Testis (tissue), 2 donors: ENCODE measurements at regions not wholly inside any gene's neighbourhood (a gene's known extent, or its start where the extent isn't known, plus 50 kb on each side); places are given as distances from the start of the nearest gene placed in this dataset.

Source experiments
- DNase-seq: peaks from one replicate; pipeline ENCODE4 v3.0.0-alpha.2; 2019
- H3K27ac ChIP-seq, 2 donors: fragments of 200-600 bp; sonication (generic); one replicate each; pipeline ENCODE4 v1.5.1; 2019
- H3K27me3 ChIP-seq: fragments of 200-600 bp; sonication (generic); one replicate; pipeline ENCODE4 v1.5.1; 2019
- H3K36me3 ChIP-seq: fragments of 200-600 bp; sonication (generic); one replicate; pipeline ENCODE4 v1.5.1; 2017; ENCODE audit warnings: low read depth; ENCODE audit errors: missing control alignments
- H3K4me1 ChIP-seq: fragments of 200-600 bp; sonication (generic); one replicate; pipeline ENCODE4 v1.5.1; 2019
- H3K4me3 ChIP-seq, 2 donors: fragments of 200-600 bp; sonication (generic); one replicate each; pipeline ENCODE4 v1.5.1; 2017 to 2019
- H3K9me3 ChIP-seq: fragments of 200-600 bp; sonication (generic); one replicate; pipeline ENCODE4 v1.5.1; 2017
- CTCF ChIP-seq, 3 experiments: fragments of 450-650 bp in 2 of 3; fragments of 200-600 bp in 1 of 3; sonication (generic) in 1 of 3; IDR thresholded peaks; one replicate each; pipeline ENCODE4 v1.5.1; 2016 to 2019; ENCODE audit warnings: antibody characterized with exemption in 3 of 3, mild to moderate bottlenecking in 2 of 3, moderate library complexity in 1 of 3
- POLR2A ChIP-seq: fragments of 450-650 bp; IDR thresholded peaks from one replicate; pipeline ENCODE4 v1.6.1; 2017; ENCODE audit warnings: antibody characterized with exemption, mild to moderate bottlenecking, moderate library complexity
- WGBS, 2 donors: methylation state at CpG; one replicate each; pipeline ENCODE4 v1.1.5; 2018; 5-methylcytosine and 5-hydroxymethylcytosine counted together
- intact Hi-C: fragments of 100-400 bp; cut with DNase I; formaldehyde crosslinking; loops from one replicate; pipeline ENCODE4 v1.15.1; 2023; ENCODE audit warnings: low total_unique reads

GRCh38 chr13:73404581-73404980, 345.8 kb downstream of the KLF5 start:
- TF ChIP-seq CTCF (IDR thresholded peaks at IDR 0.05) (no peak), POLR2A (no peak)

GRCh38 chr13:73403355-73404120, 344.7 kb downstream of the KLF5 start:
- Histone ChIP-seq H3K4me3 (no peak overlapping the region), H3K27ac (no peak overlapping the region), H3K9me3 (no peaks in the 10 kb centered on the region), H3K36me3 (no peaks in the 10 kb centered on the region), H3K4me1 (no peaks in the 10 kb centered on the region), H3K27me3 (no peaks in the 10 kb centered on the region)
- intact Hi-C loops: no loop called here
- DNase-seq: no peak
- no peak for TF ChIP-seq POLR2A
- no peak for TF ChIP-seq CTCF (IDR thresholded peaks at IDR 0.05)
- 79 to 91% methylated on average over 1 of the region's 1 CpG for WGBS, 2 donors

More at GRCh38 chr13:73404581-73404980, 345.8 kb downstream of the KLF5 start:
- no peak overlapping the region for H3K27ac ChIP-seq
- DNase-seq: no peak
- WGBS, 2 donors: 40 to 47% methylated on average over 2 of the region's 2 CpGs
- no peak overlapping the region for H3K4me3 ChIP-seq
- no peaks in the 10 kb centered on the region for H3K36me3 ChIP-seq
- no peaks in the 10 kb centered on the region for H3K27me3 ChIP-seq
- no peaks in the 10 kb centered on the region for H3K4me1 ChIP-seq
- intact Hi-C loops: no loop called here
- H3K9me3 ChIP-seq: no peaks in the 10 kb centered on the region

GRCh38 chr13:73401769-73402168, 343.0 kb downstream of the KLF5 start:
- H3K27ac ChIP-seq: no peak overlapping the region
- no peaks in the 10 kb centered on the region for H3K27me3 ChIP-seq
- 65 to 80% methylated on average over 2 of the region's 2 CpGs for WGBS, 2 donors
- intact Hi-C loops: no loop called here
- TF ChIP-seq POLR2A (no peak), CTCF (IDR thresholded peaks at IDR 0.05) (no peak)
- no peaks in the 10 kb centered on the region for H3K4me1 ChIP-seq
- no peaks in the 10 kb centered on the region for H3K9me3 ChIP-seq
- no peaks in the 10 kb centered on the region for H3K36me3 ChIP-seq
- no peak for DNase-seq
- H3K4me3 ChIP-seq: no peak overlapping the region

GRCh38 chr13:73399347-73400216, 340.8 kb downstream of the KLF5 start:
- no peaks in the 10 kb centered on the region for H3K4me1 ChIP-seq
- no peak overlapping the region for H3K4me3 ChIP-seq
- intact Hi-C loops: no loop called here
- H3K27me3 ChIP-seq: no peaks in the 10 kb centered on the region
- no peaks in the 10 kb centered on the region for H3K36me3 ChIP-seq
- no peak for DNase-seq
- no peaks in the 10 kb centered on the region for H3K9me3 ChIP-seq
- WGBS, 2 donors: 86% methylated on average over 10 of the region's 10 CpGs
- TF ChIP-seq POLR2A (no peak), CTCF (IDR thresholded peaks at IDR 0.05) (no peak)
- no peak overlapping the region for H3K27ac ChIP-seq
